PC-3 (cell line): ENCODE measurements at regions not wholly inside any gene's neighbourhood (a gene's known extent, or its start where the extent isn't known, plus 50 kb on each side); places are given as distances from the start of the nearest gene placed in this dataset.

Experiments used
- EZH2 ChIP-seq: fragments of 300-600 bp; sonication (generic); IDR thresholded peaks from one replicate; pipeline ENCODE4 v1.6.1; 2017; ENCODE audit warnings: antibody characterized with exemption, mild to moderate bottlenecking, low read length; ENCODE audit not compliant: unreplicated experiment
- EZH2phosphoT487 ChIP-seq: fragments of 300-600 bp; sonication (generic); IDR thresholded peaks from 2 replicates; pipeline ENCODE4 v1.6.1; 2018; ENCODE audit warnings: mild to moderate bottlenecking, antibody characterized with exemption, low read length, borderline replicate concordance
- TF ChIP-seq, protein P1 (sequence below): fragments of 300-600 bp; sonication (generic); conservative IDR thresholded peaks from 2 replicates; pipeline ENCODE4 v1.5.1; 2017; ENCODE audit warnings: antibody characterized with exemption, low read depth, mild to moderate bottlenecking, low read length

DNA sequence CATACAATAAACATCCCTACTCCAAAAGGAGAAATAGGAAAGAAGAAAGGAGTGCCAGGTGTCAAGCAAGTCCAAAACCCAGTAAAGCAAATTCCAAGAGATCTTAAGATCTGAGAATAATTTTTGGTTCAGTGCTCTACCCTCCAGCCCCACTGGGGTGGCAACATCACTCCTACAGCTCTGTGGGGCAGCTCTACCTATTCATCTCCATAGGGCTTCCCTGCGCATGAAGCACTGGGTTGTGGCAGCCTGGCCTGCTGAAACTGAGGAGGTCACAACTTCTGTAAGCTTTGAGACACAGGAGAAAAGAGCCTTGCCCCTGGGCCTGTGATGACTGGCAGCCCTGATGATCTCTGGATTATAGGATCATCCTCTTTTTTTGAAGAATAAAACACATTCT is 378.2 kb upstream of the SOX14 start:
- TF ChIP-seq, protein P1, sequence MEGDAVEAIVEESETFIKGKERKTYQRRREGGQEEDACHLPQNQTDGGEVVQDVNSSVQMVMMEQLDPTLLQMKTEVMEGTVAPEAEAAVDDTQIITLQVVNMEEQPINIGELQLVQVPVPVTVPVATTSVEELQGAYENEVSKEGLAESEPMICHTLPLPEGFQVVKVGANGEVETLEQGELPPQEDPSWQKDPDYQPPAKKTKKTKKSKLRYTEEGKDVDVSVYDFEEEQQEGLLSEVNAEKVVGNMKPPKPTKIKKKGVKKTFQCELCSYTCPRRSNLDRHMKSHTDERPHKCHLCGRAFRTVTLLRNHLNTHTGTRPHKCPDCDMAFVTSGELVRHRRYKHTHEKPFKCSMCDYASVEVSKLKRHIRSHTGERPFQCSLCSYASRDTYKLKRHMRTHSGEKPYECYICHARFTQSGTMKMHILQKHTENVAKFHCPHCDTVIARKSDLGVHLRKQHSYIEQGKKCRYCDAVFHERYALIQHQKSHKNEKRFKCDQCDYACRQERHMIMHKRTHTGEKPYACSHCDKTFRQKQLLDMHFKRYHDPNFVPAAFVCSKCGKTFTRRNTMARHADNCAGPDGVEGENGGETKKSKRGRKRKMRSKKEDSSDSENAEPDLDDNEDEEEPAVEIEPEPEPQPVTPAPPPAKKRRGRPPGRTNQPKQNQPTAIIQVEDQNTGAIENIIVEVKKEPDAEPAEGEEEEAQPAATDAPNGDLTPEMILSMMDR, result no peak
- TF ChIP-seq EZH2phosphoT487, result no peak
- TF ChIP-seq EZH2, result no peak
